HG02943 (cell line): ENCODE measurements at regions not wholly inside any gene's neighbourhood (a gene's known extent, or its start where the extent isn't known, plus 50 kb on each side); places are given as distances from the start of the nearest gene placed in this dataset.

Source experiments
- ATAC-seq: cut with Tn5 transposase; IDR thresholded peaks from one replicate; pipeline ENCODE4 v1.9.1; 2021; ENCODE audit warnings: mild to moderate bottlenecking, low read depth, moderate library complexity; ENCODE audit not compliant: unreplicated experiment

DNA sequence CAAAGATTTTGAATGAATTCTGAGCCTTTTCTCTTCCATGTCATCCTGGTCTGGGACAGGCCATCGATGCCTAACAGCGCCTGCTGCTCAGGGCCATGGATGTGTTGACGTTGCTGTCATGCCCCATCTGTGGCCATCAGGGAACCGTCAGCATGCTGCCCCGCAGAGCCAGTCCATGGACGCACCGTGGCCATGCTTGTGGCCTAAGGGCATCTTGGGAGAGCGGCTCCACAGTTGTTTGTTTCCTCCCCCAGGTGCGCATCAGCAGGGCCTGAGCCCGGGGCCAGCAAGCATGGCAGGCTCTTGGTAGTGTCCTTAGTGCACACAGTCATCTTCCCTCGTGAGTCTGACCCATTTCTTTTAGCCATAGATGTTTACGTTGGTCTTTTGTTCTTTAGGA is 142.7 kb downstream of the VAPA start:
- no peak for ATAC-seq

- no peak for ATAC-seq
Measured at GRCh38 chr18:10057401-10057893, 143.6 kb downstream of the VAPA start.

- no peak for ATAC-seq
Measured at GRCh38 chr18:10057894-10058791, 144.3 kb downstream of the VAPA start.

DNA sequence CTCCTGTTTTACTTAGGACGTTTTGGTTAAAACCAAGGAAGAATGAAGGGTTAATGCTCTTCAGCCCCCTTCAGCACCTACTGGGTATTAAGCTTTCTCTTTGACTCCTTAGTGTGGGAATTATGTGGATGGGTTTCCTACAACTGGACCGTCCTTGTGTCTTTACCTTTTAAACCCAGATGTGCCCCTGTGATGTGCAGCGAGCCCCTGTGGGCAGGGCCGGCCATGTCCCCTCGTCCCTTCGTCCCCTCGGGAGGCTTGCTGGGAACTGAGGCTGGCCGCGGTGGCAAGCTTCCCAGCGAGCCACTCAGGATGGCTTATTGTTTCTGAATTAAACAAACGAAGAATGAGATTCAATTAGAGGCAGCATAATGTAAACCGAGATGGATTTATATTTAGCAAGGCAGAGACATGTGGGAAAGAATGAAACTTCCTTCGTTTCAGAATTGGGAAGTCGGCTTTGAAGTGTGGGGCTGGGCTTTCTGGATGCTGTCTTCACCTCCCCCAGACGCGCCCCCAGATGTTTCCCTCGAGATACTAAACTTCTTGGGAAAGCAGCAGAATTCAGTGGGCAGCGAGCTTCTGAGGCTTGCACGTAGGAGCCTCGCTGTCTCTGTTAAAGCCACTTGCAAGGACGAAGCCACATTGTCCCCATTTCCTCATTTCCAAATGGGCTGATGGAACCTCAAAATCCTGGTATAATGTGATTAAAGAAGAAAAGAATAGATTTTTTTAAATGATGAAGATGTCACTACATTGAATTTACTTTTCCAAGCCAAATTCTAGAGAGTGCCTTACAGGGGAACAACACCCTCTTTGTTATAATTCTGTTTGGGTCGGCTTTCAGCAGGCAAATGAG is 146.0 kb downstream of the VAPA start:
- no peak for ATAC-seq

DNA sequence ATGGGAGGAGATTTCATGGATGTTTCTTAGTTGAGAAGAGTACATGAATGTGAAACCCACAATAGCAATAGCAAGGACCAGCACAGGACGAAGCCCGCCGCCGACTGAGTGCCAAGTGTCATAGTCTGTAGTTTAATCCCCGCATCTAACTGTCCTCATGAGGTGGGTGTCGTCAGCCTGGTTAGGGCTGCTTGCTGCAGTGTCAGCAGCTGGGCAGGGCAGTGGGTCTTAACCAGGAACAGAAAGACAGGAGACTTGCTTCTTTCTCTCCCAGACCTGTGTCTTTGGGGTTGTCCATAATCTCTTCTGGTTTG is 146.6 kb downstream of the VAPA start:
- ATAC-seq: no peak

DNA sequence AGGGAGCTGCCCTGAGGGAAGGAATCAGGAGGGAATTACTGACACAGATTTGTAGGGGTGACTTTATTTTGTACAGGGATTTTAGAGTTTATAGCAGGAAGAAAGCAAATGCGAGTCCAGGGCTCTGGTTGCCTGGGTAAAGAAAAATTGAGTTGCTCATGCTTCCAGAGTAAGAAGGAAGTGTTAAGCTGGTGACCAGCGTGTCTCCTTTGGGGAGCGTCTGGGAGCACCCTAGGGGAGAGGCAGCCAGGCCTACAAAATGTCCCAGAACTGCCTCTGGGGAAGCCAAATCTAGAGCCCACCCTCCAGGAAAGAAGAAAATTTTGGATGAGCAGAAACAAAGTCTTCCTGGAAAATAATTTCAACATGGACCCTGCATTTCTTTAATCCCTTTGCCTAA is 147.0 kb downstream of the VAPA start:
- no peak for ATAC-seq

DNA sequence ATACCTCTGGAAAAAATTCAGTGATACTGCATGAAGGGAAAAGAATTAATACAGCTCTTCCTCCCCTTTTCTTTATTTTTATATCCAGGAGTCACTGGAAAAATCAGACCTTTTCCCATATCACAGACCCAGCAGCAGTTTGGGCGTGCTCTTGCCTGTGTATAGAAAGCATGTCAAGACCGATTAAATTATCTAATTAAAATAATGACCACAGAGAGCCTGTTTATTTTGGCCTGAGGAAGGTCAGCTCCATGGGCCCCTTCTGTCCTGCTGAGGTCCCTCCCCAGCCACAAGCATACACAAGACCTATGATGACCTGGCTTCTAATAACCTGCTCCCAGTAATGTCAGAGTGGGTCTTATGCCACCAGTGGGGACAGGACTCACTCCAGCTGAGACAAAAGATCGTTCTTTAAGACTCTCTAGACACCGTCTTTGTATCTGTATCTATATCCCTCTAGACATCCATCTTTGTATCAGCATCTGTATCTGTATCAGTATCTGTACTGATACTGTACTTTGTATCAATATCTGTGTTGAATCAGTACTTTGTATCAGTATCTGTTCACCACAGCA is 147.8 kb downstream of the VAPA start:
- ATAC-seq: no peak

DNA sequence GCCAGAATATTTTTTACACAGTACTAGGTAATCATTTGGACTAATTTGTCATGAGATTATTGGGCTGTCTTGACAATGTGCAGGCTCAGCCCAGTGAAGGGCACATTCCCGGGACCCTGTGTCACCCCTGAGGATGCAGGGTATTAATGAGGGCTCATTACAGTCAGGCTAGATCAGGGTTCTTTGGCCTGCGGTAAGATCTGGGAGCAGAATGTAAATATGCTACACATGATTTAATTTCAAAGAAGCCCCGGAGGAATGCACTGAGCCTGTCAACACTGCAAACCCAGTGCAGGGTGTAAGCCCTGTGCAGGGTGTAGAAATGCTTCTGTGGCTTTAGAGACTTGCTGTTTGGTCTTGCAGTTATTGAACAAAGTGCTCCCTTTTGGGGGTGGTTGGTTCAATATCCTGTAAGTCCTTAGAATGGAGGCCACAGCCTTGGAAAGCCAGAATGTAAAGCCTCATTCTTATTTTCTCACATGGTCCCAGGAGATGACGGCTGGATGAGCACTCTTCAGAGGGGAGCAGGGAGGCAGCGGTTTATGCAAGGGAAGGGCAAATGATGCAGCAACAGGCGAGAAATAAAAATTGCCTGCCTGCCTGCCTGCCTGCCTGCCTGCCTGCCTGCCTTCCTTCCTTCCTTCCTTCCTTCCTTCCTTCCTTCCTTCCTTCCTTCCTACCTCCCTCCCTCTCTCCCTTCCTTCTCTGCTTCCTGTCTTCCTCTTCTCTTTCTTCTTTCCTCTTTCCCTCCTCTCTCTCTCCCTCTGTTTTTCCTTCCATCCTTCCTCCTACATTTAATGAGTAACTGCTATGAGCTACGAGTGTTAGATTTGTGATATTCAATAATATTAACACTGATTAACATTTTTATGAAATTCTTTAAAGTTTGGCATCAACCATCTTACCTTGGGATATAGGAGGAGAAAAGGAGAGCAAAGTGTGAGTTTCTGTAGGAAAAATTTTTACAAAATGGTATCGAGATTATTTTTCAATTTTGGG is 148.8 kb downstream of the VAPA start:
- ATAC-seq: no peak

DNA sequence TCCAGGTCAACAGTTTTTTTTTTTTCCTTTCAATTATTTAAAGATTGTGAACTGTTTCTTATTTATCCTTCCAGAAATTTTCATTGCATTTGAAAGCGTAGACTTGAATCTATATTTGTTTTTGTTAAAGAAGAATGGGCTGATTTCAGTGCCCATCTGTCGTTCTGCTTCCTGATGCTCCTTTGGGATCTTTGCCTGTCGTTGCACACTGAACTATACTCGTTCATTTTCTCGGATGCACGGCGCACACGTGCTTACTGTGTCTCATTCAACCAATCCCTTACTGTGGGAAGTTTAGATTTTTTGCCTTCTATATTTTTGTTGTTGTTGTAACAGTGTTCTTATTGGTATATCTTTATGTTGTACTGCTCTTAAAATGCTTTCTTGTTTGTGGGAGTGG is 149.7 kb downstream of the VAPA start:
- ATAC-seq: no peak

DNA sequence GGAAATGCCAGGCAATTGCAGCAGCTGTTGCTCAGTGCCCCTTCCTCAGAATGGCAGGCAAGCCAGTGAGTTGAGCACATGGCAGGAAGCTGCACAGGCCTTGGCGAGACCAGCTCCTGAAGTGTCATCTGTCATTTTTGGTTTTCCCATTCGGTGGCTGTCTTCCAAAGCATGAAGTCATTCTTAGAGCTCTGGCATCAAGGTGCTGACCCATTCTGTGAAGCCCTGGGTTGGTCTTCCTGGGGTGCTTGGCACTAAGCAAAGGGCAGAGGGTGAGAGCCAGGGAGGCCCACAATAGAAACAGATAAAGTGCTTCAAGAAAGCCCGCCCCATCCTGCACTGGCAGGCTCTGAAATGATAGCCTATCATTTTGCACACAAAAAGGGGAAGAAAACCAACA is 150.5 kb downstream of the VAPA start:
- no peak for ATAC-seq

- ATAC-seq: no peak
Measured at GRCh38 chr18:10065296-10065695, 151.5 kb downstream of the VAPA start.

GRCh38 chr18:10067670-10068659 is 154.1 kb downstream of the VAPA start:
- ATAC-seq: no peak

- ATAC-seq: no peak
Measured at GRCh38 chr18:10068766-10069567, 155.2 kb downstream of the VAPA start.

- no peak for ATAC-seq
Measured at GRCh38 chr18:10070561-10071000, 156.8 kb downstream of the VAPA start.

DNA sequence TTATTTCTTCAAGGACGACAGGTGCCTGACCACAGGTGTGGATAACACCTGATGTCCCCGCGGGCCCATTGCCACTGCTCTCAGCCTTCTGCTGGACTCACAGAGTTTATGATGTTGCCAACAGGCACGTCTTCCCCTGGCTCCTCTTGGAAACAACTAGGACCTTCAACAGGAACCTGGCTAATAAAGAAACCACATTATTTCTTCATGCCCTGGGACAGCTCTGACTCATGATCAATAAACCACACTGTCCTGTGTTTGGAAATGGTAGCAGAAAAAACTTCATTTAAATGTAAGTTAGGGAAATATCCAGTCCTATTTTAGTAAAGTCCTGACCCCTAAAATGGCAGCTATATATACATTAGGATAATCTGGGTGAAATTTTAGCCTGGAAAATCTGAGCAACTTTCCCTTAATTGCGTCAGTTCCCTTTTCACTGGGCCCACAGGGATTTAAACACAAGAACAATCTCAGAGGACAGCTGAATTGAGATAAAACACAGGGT is 158.9 kb downstream of the VAPA start:
- no peak for ATAC-seq

- ATAC-seq: no peak
Measured at GRCh38 chr18:10074110-10074509, 160.3 kb downstream of the VAPA start.

DNA sequence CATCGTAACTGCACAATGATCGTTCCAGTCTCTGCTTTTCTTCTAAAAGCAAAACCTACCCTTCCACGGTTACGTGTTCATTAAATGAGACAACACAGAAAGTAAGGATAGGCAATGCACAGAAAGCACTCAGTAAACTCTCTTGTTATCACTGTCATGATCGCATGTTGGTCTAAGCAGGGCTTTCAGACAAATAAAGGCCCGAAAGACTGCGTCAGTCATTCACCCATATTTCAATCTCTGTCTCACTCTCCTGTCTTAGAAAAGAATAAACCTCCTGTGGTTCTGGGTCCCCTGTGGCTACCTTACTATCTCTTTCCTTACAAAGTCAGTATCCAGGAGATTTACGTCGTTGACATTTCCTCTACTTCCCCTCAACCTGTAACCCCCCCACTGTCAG is 160.9 kb downstream of the VAPA start:
- no peak for ATAC-seq

GRCh38 chr18:10076502-10077030 is 162.8 kb downstream of the VAPA start:
- ATAC-seq: no peak
